ENCODE measurements at regions not wholly inside any gene's neighbourhood (a gene's known extent, or its start where the extent isn't known, plus 50 kb on each side); places are given as distances from the start of the nearest gene placed in this dataset.

- Histone ChIP-seq H3K4me3 (replicated peaks in 1 of 3; ENCODE audit: insufficient read depth in 1 of 3, low read depth in 1 of 3, low read length in 3 of 3) (no peak overlapping the region), H3K4me2 (ENCODE audit: insufficient read depth, low read length) (no peak overlapping the region), H3K36me3 (ENCODE audit: control insufficient read depth in 2 of 2, extremely low read depth in 1 of 2, insufficient read depth in 2 of 2, low read length in 2 of 2) (no peaks in the 10 kb centered on the region), H3K79me2 (ENCODE audit: control insufficient read depth, insufficient read depth, low read length) (no peaks in the 10 kb centered on the region), H3K27ac (ENCODE audit: insufficient read depth, low read depth, low read length) (no peak overlapping the region), H3K9me3 (replicated peaks; ENCODE audit: control insufficient read depth, insufficient read depth, low read length) (no peaks in the 10 kb centered on the region), H4K20me1 (replicated peaks; ENCODE audit: control insufficient read depth, extremely low read depth, insufficient read depth, low read length) (no peaks in the 10 kb centered on the region), H3K9ac (replicated peaks; ENCODE audit: extremely low read depth, insufficient read depth, low read length) (no peak overlapping the region), H3K9me1 (replicated peaks; ENCODE audit: control insufficient read depth, extremely low read depth, insufficient read depth, low read length) (no peaks in the 10 kb centered on the region), H3K27me3 (ENCODE audit: control insufficient read depth in 2 of 2, insufficient read depth in 2 of 2, low read length in 2 of 2) (no peaks in the 10 kb centered on the region), H3K4me1 (ENCODE audit: control insufficient read depth, extremely low read depth, insufficient read depth, low read length) (no peaks in the 10 kb centered on the region), H2AFZ (ENCODE audit: low read depth, low read length) (no peak overlapping the region)
- DNase-seq (ENCODE audit: low read depth, low spot score) (no peak), FAIRE-seq (no peak)
- dilution Hi-C loops (cut with MboI; ENCODE audit: extremely low pct_ligation_motif_present, low sequenced_read_pairs): no loop called here
- no peak for TF ChIP-seq POLR2AphosphoS5 (IDR thresholded peaks at IDR 0.05; ENCODE audit: insufficient read depth, low read depth, low read length)
- TF ChIP-seq POLR2A (IDR thresholded peaks at IDR 0.05; ENCODE audit: low read depth, low read length): no peak
- no peak for TF ChIP-seq MAX (IDR thresholded peaks at IDR 0.05; ENCODE audit: insufficient read depth, insufficient read length)
- TF ChIP-seq EZH2 (IDR thresholded peaks at IDR 0.05; ENCODE audit: borderline replicate concordance, low read depth, low read length, severe bottlenecking): no peak
- no peak for TF ChIP-seq GATA2 (IDR thresholded peaks at IDR 0.05; ENCODE audit: insufficient read depth, insufficient read length, low read depth, low read length)
- no peak for TF ChIP-seq FOS (IDR thresholded peaks at IDR 0.05; ENCODE audit: borderline replicate concordance, insufficient read depth, low read length)
- TF ChIP-seq JUN (IDR thresholded peaks at IDR 0.05; ENCODE audit: borderline replicate concordance, insufficient read depth, insufficient read length, low read depth): no peak
- no peak for TF ChIP-seq CTCF (IDR thresholded peaks at IDR 0.05; ENCODE audit: extremely low read depth in 1 of 2, insufficient read depth in 1 of 2, low read depth in 1 of 2, low read length in 2 of 2)
- no peak for TF ChIP-seq MYC (IDR thresholded peaks at IDR 0.05; ENCODE audit: low read depth, low read length)
- BruUV-seq (replicated peaks): no TSS peak
- ChIA-PET CTCF (no interaction called here), POLR2A (no interaction called here)
- intact Hi-C loops (cut with micrococcal nuclease): no loop called here
These were observed 441.6 kb upstream of the PIK3C3 start for GRCh38 chr18:41513438-41513837.

Data from endothelial cell of umbilical vein (primary cell).